GDM1 (cell line): ENCODE measurements at regions not wholly inside any gene's neighbourhood (a gene's known extent, or its start where the extent isn't known, plus 50 kb on each side); places are given as distances from the start of the nearest gene placed in this dataset.

ENCODE experiments used
- DNase-seq: peaks from one replicate; lab custom pipeline; 2025; lab: John Stamatoyannopoulos, UW

DNA sequence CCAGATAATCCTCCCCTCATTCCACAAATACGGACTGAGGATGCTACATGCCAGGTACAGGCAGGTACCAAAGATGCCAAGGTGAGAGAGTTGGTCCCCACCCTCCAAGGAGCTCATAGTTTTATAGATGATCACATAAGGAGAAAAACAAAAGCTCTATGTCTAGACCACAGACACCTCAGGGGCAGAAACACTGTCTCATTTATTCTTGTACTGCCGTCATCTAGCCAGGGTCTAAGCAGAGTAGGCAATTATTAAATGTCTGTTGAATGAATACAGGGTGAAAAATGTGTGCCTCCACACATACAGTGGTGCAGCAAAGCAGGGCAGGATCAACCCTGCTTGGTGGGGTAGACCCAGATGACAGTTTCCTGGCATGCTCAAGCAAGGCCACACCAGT, 439.8 kb upstream of the JARID2 start:
- DNase-seq: no peak

DNA sequence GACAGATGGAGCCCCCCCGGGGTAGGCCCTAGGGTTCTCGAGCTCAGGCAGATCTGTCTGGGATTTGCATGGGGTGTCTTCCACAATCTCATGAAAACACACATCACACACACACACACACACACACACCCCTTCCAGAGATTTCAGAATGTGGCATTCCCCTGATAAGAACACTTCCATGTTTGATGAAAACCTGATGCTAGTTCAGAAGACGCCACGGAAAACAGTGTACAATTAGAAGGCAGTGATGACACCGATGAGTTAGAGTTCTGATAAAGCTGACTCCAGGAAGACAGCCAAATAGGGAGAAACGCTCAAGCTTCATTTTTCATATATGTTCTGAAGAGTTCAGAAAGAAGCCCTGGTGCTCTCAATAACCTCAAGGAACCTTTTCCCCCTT, 438.7 kb upstream of the JARID2 start:
- DNase-seq: no peak

DNA sequence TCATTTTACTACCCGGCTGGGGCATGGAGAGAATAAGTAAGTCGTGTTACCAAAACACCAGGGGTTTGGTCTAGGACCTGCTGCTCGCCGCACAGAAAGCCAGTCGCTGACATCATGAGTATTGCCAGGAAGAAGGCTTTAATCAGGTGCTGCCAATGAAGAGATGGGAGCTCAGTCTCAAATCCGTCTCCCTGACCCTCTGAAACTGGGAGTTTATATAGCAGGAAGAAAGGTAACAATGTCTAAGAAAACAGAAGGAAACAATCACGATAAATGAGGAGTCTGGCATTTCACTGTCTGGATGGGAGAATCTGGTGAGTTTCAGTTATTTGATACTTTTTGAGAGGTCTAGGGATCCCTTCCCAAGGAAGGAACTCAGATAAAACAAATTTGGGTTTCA, 437.9 kb upstream of the JARID2 start:
- DNase-seq: no peak

DNA sequence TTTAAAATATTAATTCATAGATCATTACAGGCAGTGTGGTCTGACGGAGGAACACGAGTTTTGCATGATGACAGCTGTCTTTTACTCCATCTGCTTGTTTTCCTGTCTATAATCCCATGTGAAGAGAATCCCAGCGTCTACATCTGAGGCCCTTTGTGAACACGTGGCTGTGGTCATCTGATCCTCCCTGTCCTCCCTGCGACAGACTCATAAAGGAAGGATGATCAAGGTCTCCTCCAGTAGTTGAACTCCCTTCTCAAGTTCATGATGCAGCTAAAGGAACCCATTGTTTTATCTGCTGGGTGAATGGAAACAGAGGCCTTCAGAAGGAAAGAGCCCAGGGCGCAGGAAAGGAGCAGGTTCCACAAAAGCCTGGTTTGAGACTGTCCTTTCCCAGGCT, 435.8 kb upstream of the JARID2 start:
- no peak for DNase-seq

DNA sequence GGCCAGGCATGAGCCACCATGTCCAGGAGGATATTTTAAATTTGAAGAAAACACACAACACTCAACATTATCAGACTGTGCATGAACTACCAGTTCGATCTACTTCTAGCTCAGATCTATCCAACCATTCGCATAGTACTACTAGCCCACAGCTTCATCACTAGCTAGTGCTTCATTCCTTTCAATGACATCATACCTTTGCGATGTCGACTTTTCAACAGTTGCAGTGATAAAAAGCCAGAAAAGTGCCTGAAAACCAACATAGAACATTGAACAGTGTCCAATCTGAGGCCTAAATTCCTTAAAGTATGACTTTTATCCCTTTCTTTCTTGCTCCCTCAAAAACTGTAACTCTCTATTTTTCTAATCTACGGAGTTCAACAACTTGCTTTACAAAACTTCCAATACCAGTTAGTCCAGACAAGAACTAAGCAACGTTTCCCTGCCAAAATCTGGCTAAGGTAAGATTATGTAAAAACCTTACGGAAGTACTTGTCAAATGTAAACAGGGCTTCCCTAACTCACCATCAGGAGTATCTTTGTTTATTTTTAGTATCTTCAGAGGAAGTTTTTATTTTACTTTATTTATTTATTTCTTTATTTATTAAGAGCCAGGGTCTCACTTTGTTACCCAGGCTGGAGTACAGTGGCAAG, 434.0 kb upstream of the JARID2 start:
- no peak for DNase-seq

DNA sequence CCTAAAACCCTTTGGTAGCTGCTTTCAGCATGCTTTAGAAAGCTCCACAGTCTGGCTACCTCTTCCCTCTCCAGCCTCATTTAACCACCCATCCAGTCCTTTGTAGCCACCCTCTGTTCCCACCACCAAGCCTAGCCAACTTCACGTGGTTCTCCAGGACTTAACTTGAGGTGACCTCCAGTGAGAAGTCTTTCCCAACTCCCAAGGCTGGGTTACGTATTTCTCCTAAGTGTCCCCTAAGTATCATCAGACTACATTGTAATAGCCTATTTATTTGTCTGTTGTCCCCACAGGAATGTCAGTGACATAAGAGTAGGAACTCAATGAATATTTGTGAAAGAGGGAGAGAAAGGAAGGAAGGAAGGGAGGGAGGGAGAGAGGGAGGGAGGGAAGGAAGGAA, 431.9 kb upstream of the JARID2 start:
- no peak for DNase-seq

DNA sequence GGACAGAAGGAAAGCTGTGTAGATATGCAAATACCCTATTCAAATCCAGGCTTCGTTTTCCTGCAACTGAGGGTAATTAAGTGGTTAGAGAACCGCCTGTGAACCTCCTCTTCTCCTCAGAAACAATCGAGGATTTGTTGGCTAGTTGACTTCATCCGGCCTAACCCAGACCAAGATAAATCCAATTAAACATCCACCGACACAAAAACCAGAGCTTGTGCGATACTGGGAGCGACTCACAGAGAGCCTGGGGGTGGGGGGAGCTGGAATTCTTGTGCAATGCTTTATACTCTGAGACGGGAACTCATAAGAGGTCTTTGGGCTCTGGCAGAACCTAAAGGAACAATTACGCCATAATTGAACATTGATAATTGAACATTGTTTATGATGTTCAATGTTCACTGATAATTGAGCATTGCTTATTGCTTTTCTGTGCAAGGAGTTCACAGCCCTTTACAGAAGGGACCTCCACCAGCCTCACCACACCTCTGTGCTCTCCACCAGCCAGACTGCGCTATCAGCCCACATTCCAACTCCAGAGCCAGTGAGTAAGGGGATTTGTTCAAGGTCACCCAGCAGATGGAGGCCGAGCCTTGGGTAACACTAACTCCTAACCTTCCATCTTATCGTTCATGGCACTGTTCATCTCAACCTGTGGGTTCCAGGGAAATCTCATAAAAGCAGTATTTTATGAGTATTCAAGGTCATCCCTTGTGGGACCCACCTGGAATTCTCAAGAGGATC, 429.6 kb upstream of the JARID2 start:
- DNase-seq: no peak

DNA sequence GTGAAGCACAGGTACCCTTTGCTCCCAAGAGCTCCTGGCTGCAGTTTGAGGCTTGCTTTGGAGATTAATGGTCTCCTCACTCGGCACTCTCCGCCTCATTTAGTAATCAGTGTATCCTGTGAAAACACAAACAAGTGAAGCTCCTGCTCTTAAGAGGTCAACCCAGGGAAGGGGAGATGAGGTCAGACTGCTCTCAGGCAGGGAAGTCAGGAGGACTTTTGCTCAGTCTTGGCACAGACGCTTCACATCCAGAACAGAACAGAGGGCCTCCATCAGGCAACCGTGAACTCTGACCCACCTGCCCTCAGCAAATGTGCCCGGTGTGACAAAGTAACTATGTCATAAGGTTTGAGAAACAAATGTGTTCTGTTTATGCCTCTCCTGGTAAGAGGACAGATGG, 428.8 kb upstream of the JARID2 start:
- DNase-seq: no peak

DNA sequence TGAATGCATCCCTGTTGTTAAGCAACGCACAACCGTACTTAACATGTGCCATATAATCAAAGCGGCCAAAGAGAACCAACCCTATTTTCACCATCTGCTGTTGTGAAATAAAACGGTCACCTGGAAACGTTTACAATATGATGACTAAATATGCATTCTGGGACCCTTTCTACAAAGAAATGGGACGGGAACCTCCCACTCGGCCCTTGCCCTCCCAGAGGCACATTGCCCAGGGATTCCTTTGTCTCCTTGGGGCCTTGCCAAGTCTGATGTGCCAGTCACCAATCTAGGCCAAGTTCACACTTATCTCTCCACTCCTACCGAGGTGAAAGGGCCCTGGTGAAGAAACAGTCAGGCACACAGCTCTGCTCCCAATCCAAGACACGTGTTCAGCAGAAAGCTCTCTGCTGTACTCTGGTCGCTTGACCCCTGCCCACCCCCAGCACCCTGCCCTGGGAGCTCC, 427.4 kb upstream of the JARID2 start:
- DNase-seq: no peak

DNA sequence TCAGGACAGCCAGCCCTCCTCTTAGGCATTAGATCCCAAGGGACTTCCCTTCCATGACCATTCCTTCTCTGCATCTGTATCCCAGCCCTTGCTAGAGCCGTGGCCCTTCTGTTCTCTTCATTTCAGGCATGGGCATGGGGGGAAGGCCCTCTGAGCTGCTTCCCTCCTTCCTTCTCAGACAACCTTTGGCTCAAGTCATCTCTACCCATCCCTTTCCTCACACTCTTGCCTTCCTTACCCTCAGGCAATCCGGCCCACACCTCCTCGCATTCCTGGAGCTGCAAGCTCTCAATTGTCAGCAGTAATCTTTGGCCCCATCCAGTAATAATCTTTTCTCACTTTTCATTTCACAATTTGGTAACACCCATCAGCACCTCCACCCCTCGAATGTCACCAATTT, 426.9 kb upstream of the JARID2 start:
- DNase-seq: no peak

DNA sequence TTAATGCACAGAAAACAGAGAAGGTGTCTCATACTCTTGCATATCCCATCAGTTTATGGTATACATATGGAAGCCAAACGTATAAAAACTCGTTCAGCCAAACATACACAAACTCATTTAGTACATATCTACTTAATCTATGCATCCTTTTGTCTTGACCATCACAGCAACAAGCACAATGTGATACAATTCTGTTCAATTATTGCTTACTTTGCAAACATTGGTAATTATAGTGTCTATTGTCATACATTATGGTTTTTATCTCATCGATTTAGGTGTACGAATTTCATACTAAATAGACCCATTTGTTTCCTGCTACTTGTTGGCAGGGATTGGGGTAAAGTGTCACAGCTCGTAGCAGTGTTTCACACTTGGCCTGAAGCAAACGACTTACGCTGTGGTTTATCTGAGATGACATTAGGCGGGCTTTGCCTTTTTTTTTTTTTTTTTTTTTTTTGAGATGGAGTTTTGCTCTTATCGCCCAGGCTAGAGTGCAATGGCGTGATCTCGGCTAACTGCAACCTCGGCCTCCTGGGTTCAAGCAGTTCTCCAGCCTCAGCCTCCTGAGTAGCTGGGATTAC, 425.9 kb upstream of the JARID2 start:
- DNase-seq: no peak

DNA sequence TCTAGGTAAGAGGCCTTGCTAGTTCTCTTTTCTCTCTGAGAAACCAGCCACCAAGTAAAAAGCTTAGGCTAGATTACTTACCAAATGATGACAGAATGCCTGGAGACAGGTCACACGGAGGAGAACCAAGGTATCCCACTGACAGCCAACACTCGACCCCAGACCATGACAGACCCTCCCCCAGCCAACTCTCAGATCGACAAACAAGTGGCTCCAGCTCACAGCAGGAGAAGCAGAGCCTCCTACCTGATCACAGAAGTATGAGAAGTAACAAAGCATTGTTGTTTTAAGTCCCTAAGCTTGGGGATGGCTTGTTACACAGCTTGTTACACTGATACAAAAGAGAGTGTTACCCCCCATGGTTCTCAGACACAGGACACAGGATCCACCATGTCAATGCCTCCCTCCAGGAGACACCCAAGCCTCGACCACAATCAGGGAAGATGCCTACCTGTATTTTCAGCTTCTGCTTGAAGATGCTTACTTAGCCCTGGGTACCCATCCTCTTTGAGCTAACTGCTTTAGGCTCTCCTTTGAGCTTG, 423.8 kb upstream of the JARID2 start:
- no peak for DNase-seq

DNA sequence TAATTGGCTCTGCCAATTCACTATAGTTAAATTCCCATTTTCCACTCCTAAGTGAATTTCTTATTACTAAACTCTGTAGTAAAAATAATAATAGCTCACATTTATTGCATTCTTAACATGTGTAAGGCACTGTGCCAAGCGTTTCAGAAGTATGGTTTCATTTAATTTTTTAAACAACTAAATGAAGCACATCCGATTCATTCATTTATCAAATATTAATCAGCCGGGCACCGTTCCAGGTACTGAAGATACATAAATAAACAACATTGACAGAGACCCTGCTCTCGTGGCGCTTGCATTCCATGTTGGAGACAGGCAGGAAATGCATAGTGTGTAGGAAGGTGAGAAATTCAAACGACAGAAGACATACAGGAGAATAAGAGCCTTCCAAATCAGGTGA, 423.2 kb upstream of the JARID2 start:
- DNase-seq: no peak

DNA sequence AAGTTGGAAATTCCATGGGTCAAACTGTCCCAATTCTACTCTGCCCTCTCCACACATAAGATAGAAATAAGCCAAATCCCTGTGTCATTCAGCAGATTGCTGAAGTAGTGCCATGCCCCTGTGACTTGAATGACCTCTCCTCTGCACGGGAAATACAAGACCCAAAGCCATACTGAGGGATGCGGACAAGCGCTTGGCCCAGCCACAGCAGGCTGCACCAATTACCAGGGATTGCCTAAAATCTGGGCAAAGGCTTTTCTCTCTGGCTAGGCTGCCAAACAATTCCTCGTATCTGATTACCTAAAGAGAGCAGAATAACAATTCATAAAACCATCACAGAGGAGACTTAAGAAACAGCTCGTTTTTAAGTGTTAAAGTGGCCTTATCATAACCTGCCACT, 421.8 kb upstream of the JARID2 start:
- no peak for DNase-seq

DNA sequence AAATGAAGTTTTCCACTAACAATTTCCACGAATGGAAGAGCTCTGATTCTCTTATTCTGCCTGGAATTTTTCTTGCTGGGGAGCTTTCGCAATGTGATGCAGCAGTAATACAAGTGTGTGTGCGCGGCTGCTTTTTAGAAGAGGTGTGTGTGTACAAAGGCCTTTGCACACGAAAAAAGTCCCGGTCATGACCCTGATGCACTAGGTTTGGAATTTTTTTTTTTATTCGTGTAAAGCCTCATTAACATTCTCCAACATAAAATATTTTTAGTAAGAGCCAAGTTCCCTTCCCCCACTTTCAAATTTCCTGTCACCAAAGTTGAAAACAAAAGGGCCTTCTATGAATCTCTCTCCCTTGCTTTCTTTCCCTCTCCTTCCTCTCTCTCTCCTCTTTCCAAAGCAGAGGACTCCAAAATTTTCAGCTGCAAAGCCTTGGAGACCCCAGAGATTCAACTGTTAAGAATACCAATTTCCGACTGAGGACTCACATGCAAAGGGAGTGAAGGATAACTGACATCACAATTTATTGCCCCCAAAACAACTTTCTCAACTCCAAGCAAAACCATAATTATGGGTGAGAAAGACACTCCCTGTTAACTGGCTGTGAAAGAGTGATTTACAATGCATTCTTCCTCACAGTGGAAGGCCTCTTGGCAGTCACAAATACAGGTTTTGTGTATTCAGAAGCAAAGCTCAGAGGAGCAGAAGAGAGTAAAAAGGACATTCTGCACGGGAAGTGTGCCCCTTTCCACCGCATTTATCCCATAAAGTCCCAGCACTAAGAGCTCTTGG, 421.2 kb upstream of the JARID2 start:
- no peak for DNase-seq

DNA sequence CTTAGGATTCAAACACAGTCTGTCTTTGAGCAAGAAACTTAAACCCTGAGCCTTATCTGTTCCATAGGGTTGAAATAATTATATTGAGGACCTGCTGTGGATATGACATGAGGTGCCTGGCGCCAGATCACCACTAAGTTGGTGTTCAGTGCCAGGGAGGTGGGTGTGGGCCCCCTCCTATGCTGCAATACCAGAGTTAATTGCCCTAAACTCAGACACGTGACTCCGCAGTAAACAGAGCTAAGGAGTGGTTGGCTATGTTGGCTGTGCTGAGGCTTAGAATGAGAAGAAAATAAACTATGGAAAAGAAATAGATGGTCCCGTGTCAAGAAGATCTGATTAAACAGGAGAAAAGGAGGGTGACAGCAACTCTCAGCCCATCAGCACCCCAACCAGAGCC, 419.4 kb upstream of the JARID2 start:
- DNase-seq: no peak

DNA sequence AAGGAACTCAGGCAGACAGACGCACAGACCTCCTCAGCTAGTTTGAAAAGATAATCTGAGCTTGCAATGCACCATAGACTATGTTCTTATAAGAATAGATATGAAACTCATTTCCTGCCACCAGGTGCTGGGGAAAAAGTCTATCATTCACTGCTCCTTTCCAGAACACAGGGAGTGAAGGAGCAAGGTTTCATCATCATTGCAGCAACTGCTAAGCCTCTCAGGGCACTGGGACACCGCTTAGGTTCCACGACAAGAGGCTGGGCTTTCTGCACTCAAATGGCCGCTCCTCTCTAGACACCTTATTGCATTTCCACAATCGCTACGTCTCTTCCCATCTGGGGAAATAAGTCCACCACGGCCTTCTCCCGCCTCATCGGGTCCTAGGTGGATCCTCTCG, 418.5 kb upstream of the JARID2 start:
- no peak for DNase-seq

DNA sequence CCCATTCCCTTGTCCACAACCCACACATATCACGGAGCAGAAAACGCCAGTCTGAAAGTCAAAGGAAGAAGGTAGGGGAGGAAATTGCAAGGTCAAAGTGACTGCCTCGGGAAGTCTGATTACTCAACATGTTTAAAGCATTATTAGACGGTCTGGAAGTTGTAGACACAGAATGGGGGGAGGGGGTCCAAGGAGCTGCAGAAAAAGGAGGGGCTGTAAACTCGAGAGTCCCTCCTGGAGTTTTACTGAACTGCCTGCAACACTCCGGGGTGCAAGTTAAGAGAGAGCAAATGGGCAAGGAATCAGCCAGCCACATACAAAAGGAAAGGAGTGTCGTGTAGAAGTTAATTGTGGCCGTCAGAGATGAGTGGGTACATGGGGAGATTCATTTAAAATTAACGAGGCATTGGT, 417.7 kb upstream of the JARID2 start:
- no peak for DNase-seq

DNA sequence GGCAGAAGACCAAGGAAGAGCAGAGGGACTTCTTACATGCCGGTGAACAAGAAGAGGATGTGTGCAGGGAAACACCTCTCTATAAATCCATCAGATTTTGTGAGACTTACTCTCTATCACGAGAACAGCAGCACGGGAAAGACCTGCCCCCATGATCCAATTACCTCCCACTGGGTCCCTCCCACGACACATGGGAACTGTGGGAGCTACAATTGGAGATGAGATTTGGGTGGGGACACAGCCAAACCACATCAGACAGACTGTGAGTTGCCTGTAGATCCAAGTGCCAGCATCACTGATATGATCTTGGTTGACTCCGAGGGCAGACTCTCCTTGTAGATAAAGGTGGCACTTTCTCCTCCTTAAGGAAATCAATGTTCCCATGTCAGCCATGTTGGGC, 414.8 kb upstream of the JARID2 start:
- DNase-seq: no peak

DNA sequence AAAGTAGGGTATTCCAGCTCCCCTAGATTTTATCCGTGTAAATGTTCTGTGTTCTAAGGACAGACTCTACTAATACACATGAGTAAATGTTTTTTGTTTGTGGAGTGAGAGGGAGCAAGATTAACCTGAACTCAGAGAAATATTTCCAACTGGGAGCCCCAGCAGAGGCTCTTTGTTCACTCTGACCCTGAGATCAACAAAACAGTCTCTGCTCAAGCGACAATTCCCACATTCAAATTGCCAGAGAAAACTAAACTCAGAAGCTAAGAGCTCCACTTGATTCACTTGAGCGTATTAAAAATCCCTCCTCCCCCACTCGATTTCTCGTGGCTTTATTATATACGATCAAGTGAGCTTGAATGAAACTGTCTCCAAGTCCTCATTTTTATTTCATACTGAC, 413.9 kb upstream of the JARID2 start:
- no peak for DNase-seq

DNA sequence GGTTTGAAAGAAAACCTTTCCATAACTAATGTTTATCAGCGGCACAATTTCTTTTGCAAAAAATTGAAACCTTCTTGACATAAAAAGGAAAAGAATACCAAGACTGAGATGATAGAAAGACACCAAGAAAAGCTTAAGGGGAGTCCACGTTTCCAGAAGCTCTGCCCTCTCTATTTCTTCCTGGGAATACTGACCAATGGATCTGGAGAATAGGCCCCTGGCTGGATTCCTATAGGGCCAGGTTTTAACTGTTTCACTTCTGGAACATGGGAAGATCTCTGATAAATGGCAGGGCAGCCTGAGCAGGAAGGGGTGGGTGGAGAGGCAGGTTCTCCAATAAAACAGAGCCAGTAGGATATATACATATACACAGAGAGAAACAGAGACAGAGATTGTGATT, 413.4 kb upstream of the JARID2 start:
- DNase-seq: no peak

DNA sequence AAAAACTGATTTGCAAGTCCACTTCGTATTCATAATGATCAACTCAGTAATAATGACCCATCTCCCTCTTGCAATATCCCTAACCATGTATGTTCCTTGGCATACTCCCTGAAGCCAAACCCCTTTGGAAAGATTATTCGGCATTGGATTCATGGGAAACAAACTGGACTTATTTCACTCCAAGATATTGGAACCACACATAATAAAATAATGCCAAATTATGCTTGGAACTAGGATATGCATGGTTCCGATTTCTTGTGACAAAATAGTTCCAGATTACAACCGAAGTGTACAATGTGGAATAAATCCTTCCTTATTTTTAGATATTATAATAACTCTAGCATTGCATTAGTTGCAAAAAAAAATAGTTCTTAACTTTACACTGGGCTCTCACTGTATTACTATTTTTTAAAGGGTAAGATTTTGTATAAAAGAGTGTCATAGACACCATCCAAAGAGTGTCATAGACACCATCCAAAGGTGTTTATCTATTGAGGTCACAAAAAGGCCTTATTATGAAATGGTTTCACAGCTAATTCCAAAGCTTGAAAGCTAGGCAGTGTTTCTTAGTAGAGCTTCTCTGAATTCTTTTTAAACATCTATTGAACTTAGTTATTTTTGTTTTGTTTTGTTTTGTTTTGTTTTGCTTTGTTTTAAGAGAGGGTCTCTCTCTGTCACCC, 410.9 kb upstream of the JARID2 start:
- no peak for DNase-seq
